GM23338 (cell line): ENCODE measurements at regions not wholly inside any gene's neighbourhood (a gene's known extent, or its start where the extent isn't known, plus 50 kb on each side); places are given as distances from the start of the nearest gene placed in this dataset.

ENCODE experiments used
- CREB1 ChIP-seq: fragments of 250-450 bp; sonication (Bioruptor Pico); IDR thresholded peaks from 2 replicates; pipeline ENCODE4 v1.5.0; 2020; ENCODE audit warnings: low read depth, mild to moderate bottlenecking, moderate library complexity
- CTCF ChIP-seq, 2 experiments: fragments of 200-600 bp in 1 of 2; sonication (generic) in 1 of 2; conservative IDR thresholded peaks; 2 replicates each; pipeline versions ENCODE4 v1.5.1 to v1.6.1; 2016 to 2017; ENCODE audit warnings: antibody characterized with exemption in 2 of 2, low read depth in 2 of 2, mild to moderate bottlenecking in 2 of 2, moderate library complexity in 1 of 2
- EZH2 ChIP-seq: fragments of 200-600 bp; sonication (generic); IDR thresholded peaks from one replicate; pipeline ENCODE4 v1.8.0; 2017; ENCODE audit warnings: antibody characterized with exemption, mild to moderate bottlenecking, low read depth; ENCODE audit not compliant: unreplicated experiment
- EZH2phosphoT487 ChIP-seq: fragments of 200-600 bp; sonication (generic); IDR thresholded peaks from one replicate; pipeline ENCODE4 v1.8.1; 2018; ENCODE audit warnings: antibody characterized with exemption; ENCODE audit not compliant: unreplicated experiment
- NANOG ChIP-seq: IDR thresholded peaks from 2 replicates; pipeline ENCODE4 v1.6.1; 2016; ENCODE audit warnings: antibody characterized with exemption, borderline replicate concordance
- POLR2AphosphoS5 ChIP-seq: IDR thresholded peaks from 2 replicates; pipeline ENCODE4 v1.6.1; 2016; ENCODE audit warnings: antibody characterized with exemption, low read depth
- REST ChIP-seq: IDR thresholded peaks from one replicate; pipeline ENCODE4 v1.6.1; 2018; ENCODE audit warnings: antibody characterized with exemption; ENCODE audit not compliant: unreplicated experiment

- no peak for TF ChIP-seq CTCF (conservative IDR thresholded peaks at IDR 0.05; ENCODE audit: low read depth in 2 of 2)
- TF ChIP-seq NANOG: no peak
- TF ChIP-seq EZH2phosphoT487: no peak
- no peak for TF ChIP-seq EZH2
- TF ChIP-seq REST: no peak
- no peak for TF ChIP-seq POLR2AphosphoS5
- TF ChIP-seq CREB1 (CRISPR knock-in tag): no peak
Measured at GRCh38 chr1:218735436-218736032, 390.4 kb downstream of the TGFB2 start.
